PC-3 (cell line): ENCODE measurements at regions not wholly inside any gene's neighbourhood (a gene's known extent, or its start where the extent isn't known, plus 50 kb on each side); places are given as distances from the start of the nearest gene placed in this dataset.

Source experiments
- ATAC-seq: fragments of 200-7000 bp; cut with Tn5 transposase; 2 replicates; pipeline ENCODE4 v1.9.1; 2020; ENCODE audit warnings: mild to moderate bottlenecking, moderate library complexity
- BruUV-seq: library from RNA; stranded (reverse); fragments of 400-500 nt; replicated peaks from 2 replicates; lab custom pipeline; 2021; lab: Mats Ljungman, UMichigan
- CTCF ChIA-PET: fragments of 300-600 bp; sonication (Branson Sonifier 250); formaldehyde crosslinking; loops from one replicate; lab custom pipeline; 2022; ENCODE audit warnings: antibody characterized with exemption; lab: Charles Lee
- POLR2A ChIA-PET: fragments of 300-600 bp; sonication (Branson Sonifier 250); formaldehyde crosslinking; loops from one replicate; lab custom pipeline; 2022; ENCODE audit warnings: antibody characterized with exemption; ENCODE audit not compliant: unreplicated experiment; lab: Charles Lee
- DNase-seq: peaks from one replicate; pipeline ENCODE4 v3.0.0-alpha.2; 2015
- H2AFZ ChIP-seq: fragments of 300-600 bp; sonication (generic); 2 replicates; pipeline ENCODE4 v1.6.0; 2016; ENCODE audit warnings: antibody characterized with exemption, low read length
- H3F3A ChIP-seq: fragments of 300-600 bp; sonication (generic); one replicate; pipeline ENCODE4 v1.6.0; 2017; ENCODE audit warnings: antibody characterized with exemption, low read length, control low read depth, mild to moderate bottlenecking; ENCODE audit not compliant: unreplicated experiment
- H3K27ac ChIP-seq: fragments of 300-600 bp; sonication (generic); 2 replicates; pipeline ENCODE4 v1.5.1; 2016; ENCODE audit warnings: mild to moderate bottlenecking, low read length
- H3K27me3 ChIP-seq: fragments of 300-600 bp; sonication (generic); 2 replicates; pipeline ENCODE4 v1.6.1; 2016; ENCODE audit warnings: low read length, mixed read lengths
- H3K36me3 ChIP-seq: fragments of 300-600 bp; sonication (generic); 2 replicates; pipeline ENCODE4 v1.6.1; 2016; ENCODE audit warnings: low read depth, mixed run types, low read length, mixed read lengths
- H3K4me1 ChIP-seq: fragments of 300-600 bp; sonication (generic); 2 replicates; pipeline ENCODE4 v1.5.1; 2016; ENCODE audit warnings: low read length; ENCODE audit not compliant: insufficient read depth
- H3K4me2 ChIP-seq: fragments of 300-600 bp; sonication (generic); 2 replicates; pipeline ENCODE4 v1.6.0; 2016; ENCODE audit warnings: low read length
- H3K4me3 ChIP-seq: fragments of 300-600 bp; sonication (generic); 2 replicates; pipeline ENCODE4 v1.5.1; 2016; ENCODE audit warnings: mild to moderate bottlenecking, low read length, mixed read lengths
- H3K79me2 ChIP-seq: fragments of 300-600 bp; sonication (generic); 2 replicates; pipeline ENCODE4 v1.6.1; 2017; ENCODE audit warnings: low read length, mixed read lengths
- H3K9ac ChIP-seq: fragments of 300-600 bp; sonication (generic); 2 replicates; pipeline ENCODE4 v1.6.0; 2016; ENCODE audit warnings: mild to moderate bottlenecking, low read length
- H3K9me2 ChIP-seq: fragments of 300-600 bp; sonication (generic); replicated peaks from 2 replicates; pipeline ENCODE4 v1.6.1; 2016; ENCODE audit warnings: mixed run types, low read length, mixed read lengths
- H3K9me3 ChIP-seq: fragments of 300-600 bp; sonication (generic); 2 replicates; pipeline ENCODE4 v1.6.1; 2016; ENCODE audit warnings: low read length, mixed read lengths
- H4K20me1 ChIP-seq: fragments of 300-600 bp; sonication (generic); 2 replicates; pipeline ENCODE4 v1.6.1; 2016; ENCODE audit warnings: low read length, mixed read lengths
- EZH2 ChIP-seq: fragments of 300-600 bp; sonication (generic); IDR thresholded peaks from one replicate; pipeline ENCODE4 v1.6.1; 2017; ENCODE audit warnings: antibody characterized with exemption, mild to moderate bottlenecking, low read length; ENCODE audit not compliant: unreplicated experiment
- EZH2phosphoT487 ChIP-seq: fragments of 300-600 bp; sonication (generic); IDR thresholded peaks from 2 replicates; pipeline ENCODE4 v1.6.1; 2018; ENCODE audit warnings: mild to moderate bottlenecking, antibody characterized with exemption, low read length, borderline replicate concordance
- intact Hi-C: fragments of 100-400 bp; cut with micrococcal nuclease; formaldehyde crosslinking; loops from 2 replicates; pipeline ENCODE4 v1.9.0; 2023
- TF ChIP-seq, protein P1 (sequence below): fragments of 300-600 bp; sonication (generic); conservative IDR thresholded peaks from 2 replicates; pipeline ENCODE4 v1.5.1; 2017; ENCODE audit warnings: antibody characterized with exemption, low read depth, mild to moderate bottlenecking, low read length

DNA sequence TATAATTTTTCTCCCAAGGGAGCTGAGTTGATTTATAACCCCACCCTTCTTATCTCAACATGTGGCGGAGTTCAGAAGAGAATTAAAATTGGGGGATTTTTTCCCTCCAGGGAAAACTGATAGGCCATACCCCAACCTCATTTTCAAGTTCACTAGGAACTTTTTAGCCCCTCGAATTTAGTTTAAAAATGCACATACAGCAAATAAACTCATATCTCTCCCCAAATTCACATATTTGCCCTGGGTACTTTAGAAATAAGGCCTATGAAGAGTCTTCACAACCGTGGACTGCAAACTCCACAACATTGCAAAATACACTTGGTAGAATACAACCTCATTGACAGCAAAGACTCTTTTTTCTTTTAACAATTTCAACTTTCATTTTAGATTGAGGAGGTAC is 206.7 kb upstream of the LEF1 start:
- Histone ChIP-seq H3K27ac (no peak overlapping the region), H3K4me3 (no peak overlapping the region), H3K4me1 (no peaks in the 10 kb centered on the region), H3K9ac (no peak overlapping the region), H3K36me3 (no peaks in the 10 kb centered on the region), H3K9me3 (no peaks in the 10 kb centered on the region), H3K9me2 (no peaks in the 10 kb centered on the region), H4K20me1 (no peaks in the 10 kb centered on the region), H2AFZ (no peak overlapping the region), H3K79me2 (no peaks in the 10 kb centered on the region), H3K4me2 (no peak overlapping the region), H3F3A (no peaks in the 10 kb centered on the region), H3K27me3 (peaks cover 39% of the 10 kb centered on the region)
- POLR2A ChIA-PET, result no interaction called here
- BruUV-seq, result no TSS peak
- intact Hi-C loops, result no loop called here
- no peak for ATAC-seq
- CTCF ChIA-PET, result no interaction called here
- no peak for DNase-seq
- no peak for TF ChIP-seq EZH2phosphoT487
- TF ChIP-seq, protein P1, sequence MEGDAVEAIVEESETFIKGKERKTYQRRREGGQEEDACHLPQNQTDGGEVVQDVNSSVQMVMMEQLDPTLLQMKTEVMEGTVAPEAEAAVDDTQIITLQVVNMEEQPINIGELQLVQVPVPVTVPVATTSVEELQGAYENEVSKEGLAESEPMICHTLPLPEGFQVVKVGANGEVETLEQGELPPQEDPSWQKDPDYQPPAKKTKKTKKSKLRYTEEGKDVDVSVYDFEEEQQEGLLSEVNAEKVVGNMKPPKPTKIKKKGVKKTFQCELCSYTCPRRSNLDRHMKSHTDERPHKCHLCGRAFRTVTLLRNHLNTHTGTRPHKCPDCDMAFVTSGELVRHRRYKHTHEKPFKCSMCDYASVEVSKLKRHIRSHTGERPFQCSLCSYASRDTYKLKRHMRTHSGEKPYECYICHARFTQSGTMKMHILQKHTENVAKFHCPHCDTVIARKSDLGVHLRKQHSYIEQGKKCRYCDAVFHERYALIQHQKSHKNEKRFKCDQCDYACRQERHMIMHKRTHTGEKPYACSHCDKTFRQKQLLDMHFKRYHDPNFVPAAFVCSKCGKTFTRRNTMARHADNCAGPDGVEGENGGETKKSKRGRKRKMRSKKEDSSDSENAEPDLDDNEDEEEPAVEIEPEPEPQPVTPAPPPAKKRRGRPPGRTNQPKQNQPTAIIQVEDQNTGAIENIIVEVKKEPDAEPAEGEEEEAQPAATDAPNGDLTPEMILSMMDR, result no peak
- no peak for TF ChIP-seq EZH2

DNA sequence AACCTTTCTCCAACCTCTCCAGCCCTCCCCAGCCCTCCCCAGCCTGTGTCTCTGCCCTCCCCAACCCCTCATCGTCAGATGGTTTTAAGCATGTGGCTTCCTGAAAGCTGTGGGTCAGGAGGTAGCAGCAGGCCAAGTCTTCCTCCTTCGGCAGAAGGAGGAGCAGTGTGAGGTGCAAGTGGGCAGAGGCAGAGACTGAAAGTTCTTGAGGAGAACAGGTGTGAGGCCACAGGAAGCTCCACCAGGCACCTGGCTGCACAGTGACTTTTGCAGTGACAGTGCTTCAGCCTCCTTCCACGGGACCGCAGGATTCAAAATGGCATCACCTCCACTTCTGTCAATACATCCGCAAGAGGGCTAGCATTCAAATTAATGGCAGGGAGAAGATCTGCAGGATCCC is 203.9 kb upstream of the LEF1 start:
- no peak overlapping the region for H3K4me3 ChIP-seq
- no peaks in the 10 kb centered on the region for H3K9me3 ChIP-seq
- ATAC-seq (no peak), DNase-seq (no peak)
- BruUV-seq, result no TSS peak
- no peak overlapping the region for H2AFZ ChIP-seq
- CTCF ChIA-PET, result no interaction called here
- no peak overlapping the region for H3K27ac ChIP-seq
- H3K79me2 ChIP-seq, result no peaks in the 10 kb centered on the region
- H3K4me2 ChIP-seq, result no peak overlapping the region
- peaks cover 44% of the 10 kb centered on the region for H3K27me3 ChIP-seq
- no peaks in the 10 kb centered on the region for H3K9me2 ChIP-seq
- TF ChIP-seq, protein P1, result no peak
- no peak for TF ChIP-seq EZH2
- no peak for TF ChIP-seq EZH2phosphoT487
- no peaks in the 10 kb centered on the region for H4K20me1 ChIP-seq
- no peaks in the 10 kb centered on the region for H3F3A ChIP-seq
- intact Hi-C loops, result no loop called here
- H3K9ac ChIP-seq, result no peak overlapping the region
- POLR2A ChIA-PET, result no interaction called here
- no peaks in the 10 kb centered on the region for H3K4me1 ChIP-seq
- no peaks in the 10 kb centered on the region for H3K36me3 ChIP-seq

DNA sequence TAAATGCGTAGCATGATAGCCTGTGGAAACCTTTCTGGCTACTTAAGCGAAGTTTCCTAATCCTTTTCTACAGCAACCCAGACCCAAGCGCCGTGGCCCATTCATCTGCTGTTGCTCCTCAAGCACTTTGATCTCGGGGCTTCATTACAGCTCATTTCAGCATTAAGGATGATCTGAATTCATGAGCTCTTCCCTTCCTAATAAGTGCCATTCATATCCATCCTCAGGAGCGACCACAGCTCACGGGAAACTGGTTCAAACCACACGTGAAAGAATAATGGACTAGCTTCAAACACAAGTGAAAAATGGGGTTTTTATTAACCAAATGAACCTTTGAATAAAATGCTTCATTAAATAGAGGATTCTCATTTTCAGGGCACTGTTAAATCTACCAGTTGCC is 202.6 kb upstream of the LEF1 start:
- ATAC-seq (no peak), DNase-seq (no peak)
- no peak overlapping the region for H3K27ac ChIP-seq
- H2AFZ ChIP-seq, result no peak overlapping the region
- TF ChIP-seq EZH2phosphoT487, result no peak
- TF ChIP-seq, protein P1, result no peak
- no peak for TF ChIP-seq EZH2
- no peak overlapping the region for H3K9ac ChIP-seq
- H3K4me2 ChIP-seq, result no peak overlapping the region
- no peaks in the 10 kb centered on the region for H3K4me1 ChIP-seq
- BruUV-seq, result no TSS peak
- intact Hi-C loops, result no loop called here
- H4K20me1 ChIP-seq, result no peaks in the 10 kb centered on the region
- ChIA-PET CTCF (no interaction called here), POLR2A (no interaction called here)
- no peaks in the 10 kb centered on the region for H3K9me2 ChIP-seq
- H3K4me3 ChIP-seq, result no peak overlapping the region
- H3K9me3 ChIP-seq, result no peaks in the 10 kb centered on the region
- no peaks in the 10 kb centered on the region for H3F3A ChIP-seq
- H3K27me3 ChIP-seq, result peaks cover 42% of the 10 kb centered on the region
- no peaks in the 10 kb centered on the region for H3K36me3 ChIP-seq
- no peaks in the 10 kb centered on the region for H3K79me2 ChIP-seq
